A673 (cell line): ENCODE measurements at regions not wholly inside any gene's neighbourhood (a gene's known extent, or its start where the extent isn't known, plus 50 kb on each side); places are given as distances from the start of the nearest gene placed in this dataset.

Experiments
- BruUV-seq: library from RNA; stranded (reverse); fragments of 400-500 nt; replicated peaks from 2 replicates; lab custom pipeline; 2021; lab: Mats Ljungman, UMichigan
- CTCF ChIA-PET: fragments of 300-600 bp; sonication (Branson Sonifier 250); formaldehyde crosslinking; loops from one replicate; lab custom pipeline; 2022; ENCODE audit warnings: antibody characterized with exemption; lab: Charles Lee
- POLR2A ChIA-PET: fragments of 300-600 bp; sonication (Branson Sonifier 250); formaldehyde crosslinking; loops from one replicate; lab custom pipeline; 2022; ENCODE audit warnings: antibody characterized with exemption; ENCODE audit not compliant: low non-redundant PET; lab: Charles Lee
- DNase-seq: peaks from one replicate; pipeline ENCODE4 v3.0.0-alpha.2; 2015; ENCODE audit warnings: low spot score
- H3K27ac ChIP-seq: fragments of 200-600 bp; sonication (generic); 2 replicates; pipeline ENCODE4 v1.5.1; 2016; ENCODE audit warnings: mixed run types, low read depth, mild to moderate bottlenecking, mixed read lengths, antibody characterized with exemption, low read length; ENCODE audit not compliant: poor library complexity, severe bottlenecking
- H3K27me3 ChIP-seq: fragments of 200-600 bp; sonication (generic); replicated peaks from 2 replicates; pipeline ENCODE4 v1.6.1; 2017; ENCODE audit warnings: mixed run types, low read depth, mild to moderate bottlenecking, mixed read lengths, antibody characterized with exemption, low read length; ENCODE audit not compliant: insufficient read depth, poor library complexity
- H3K36me3 ChIP-seq: fragments of 200-600 bp; sonication (generic); 2 replicates; pipeline ENCODE4 v1.6.1; 2016; ENCODE audit warnings: mixed run types, mild to moderate bottlenecking, mixed read lengths, antibody characterized with exemption, low read length; ENCODE audit not compliant: insufficient read depth, poor library complexity, severe bottlenecking
- H3K4me1 ChIP-seq: fragments of 200-600 bp; sonication (generic); 2 replicates; pipeline ENCODE4 v1.6.1; 2017; ENCODE audit warnings: mixed run types, mild to moderate bottlenecking, mixed read lengths, antibody characterized with exemption, low read length; ENCODE audit not compliant: insufficient read depth, poor library complexity, severe bottlenecking
- H3K4me3 ChIP-seq: fragments of 200-600 bp; sonication (generic); 2 replicates; pipeline ENCODE4 v1.5.1; 2016; ENCODE audit warnings: low read depth, mixed run types, mild to moderate bottlenecking, mixed read lengths, low read length; ENCODE audit not compliant: poor library complexity, severe bottlenecking
- H3K9me3 ChIP-seq: fragments of 200-600 bp; sonication (generic); 2 replicates; pipeline ENCODE4 v1.6.1; 2016; ENCODE audit warnings: mixed run types, low read depth, mild to moderate bottlenecking, mixed read lengths, antibody characterized with exemption, low read length; ENCODE audit not compliant: poor library complexity, severe bottlenecking
- CTCF ChIP-seq: fragments of 300-800, 200-600 bp; sonication (generic); conservative IDR thresholded peaks from 2 replicates; pipeline ENCODE4 v1.5.1; 2017; ENCODE audit warnings: low read depth, mild to moderate bottlenecking, antibody characterized with exemption, low read length, moderate library complexity, mixed read lengths
- EZH2 ChIP-seq: fragments of 200-600 bp; sonication (generic); IDR thresholded peaks from 2 replicates; pipeline ENCODE4 v1.6.1; 2017; ENCODE audit warnings: borderline replicate concordance, low read depth, mild to moderate bottlenecking, mixed read lengths, antibody characterized with exemption, low read length; ENCODE audit not compliant: poor library complexity, severe bottlenecking
- intact Hi-C: fragments of 100-400 bp; cut with micrococcal nuclease; formaldehyde crosslinking; loops from one replicate; pipeline ENCODE4 v1.10.0; 2022; ENCODE audit not compliant: unreplicated experiment

- no peak overlapping the region for H3K27ac ChIP-seq
- H3K4me1 ChIP-seq = no peaks in the 10 kb centered on the region
- ChIA-PET CTCF (no interaction called here), POLR2A (no interaction called here)
- H3K27me3 ChIP-seq = no peaks in the 10 kb centered on the region
- TF ChIP-seq EZH2 = no peak
- TF ChIP-seq CTCF = no peak
- H3K9me3 ChIP-seq = no peaks in the 10 kb centered on the region
- intact Hi-C loops = no loop called here
- peak; percentile 22 for DNase-seq
- H3K36me3 ChIP-seq = no peaks in the 10 kb centered on the region
- no peak overlapping the region for H3K4me3 ChIP-seq
- no TSS peak for BruUV-seq
Measured at GRCh38 chr5:110342683-110343082, 383.8 kb downstream of the TMEM232 start.

- Histone ChIP-seq H3K36me3 (no peaks in the 10 kb centered on the region), H3K27me3 (no peaks in the 10 kb centered on the region), H3K9me3 (no peaks in the 10 kb centered on the region), H3K4me3 (no peak overlapping the region), H3K27ac (no peak overlapping the region), H3K4me1 (no peaks in the 10 kb centered on the region)
- ChIA-PET POLR2A (no interaction called here), CTCF (no interaction called here)
- BruUV-seq = no TSS peak
- intact Hi-C loops = no loop called here
- TF ChIP-seq EZH2 = no peak
- no peak for TF ChIP-seq CTCF
- no peak for DNase-seq
Measured at GRCh38 chr5:110343616-110344015, 382.9 kb downstream of the TMEM232 start.

- no peak for TF ChIP-seq EZH2
- TF ChIP-seq CTCF = no peak
Measured at GRCh38 chr5:110345623-110346022, 380.8 kb downstream of the TMEM232 start.

More at GRCh38 chr5:110345623-110346022, 380.8 kb downstream of the TMEM232 start:
- no peaks in the 10 kb centered on the region for H3K9me3 ChIP-seq
- BruUV-seq = no TSS peak
- intact Hi-C loops = no loop called here
- CTCF ChIA-PET = no interaction called here
- no peak for DNase-seq
- H3K36me3 ChIP-seq = no peaks in the 10 kb centered on the region
- POLR2A ChIA-PET = interaction anchor here (0.6 to 0.7 kb wide), 2 partner anchors 14 to 15 kb away, joined by 3 to 7 read pairs; no protein-coding TSS in a partner anchor
- H3K4me1 ChIP-seq = no peaks in the 10 kb centered on the region
- H3K4me3 ChIP-seq = no peak overlapping the region
- no peak overlapping the region for H3K27ac ChIP-seq
- no peaks in the 10 kb centered on the region for H3K27me3 ChIP-seq
